IPS-NIHi7 (cell line): ENCODE measurements at regions not wholly inside any gene's neighbourhood (a gene's known extent, or its start where the extent isn't known, plus 50 kb on each side); places are given as distances from the start of the nearest gene placed in this dataset.
"Not testable (repeated sequence)": the region's sequence is repeated elsewhere in the genome, so short reads cannot be mapped to it uniquely, and the experiment has no call there.

Experiments
- DNase-seq: peaks from one replicate; pipeline ENCODE4 v3.0.0; 2012; ENCODE audit warnings: mixed read lengths; ENCODE audit errors: extremely low spot score

DNA sequence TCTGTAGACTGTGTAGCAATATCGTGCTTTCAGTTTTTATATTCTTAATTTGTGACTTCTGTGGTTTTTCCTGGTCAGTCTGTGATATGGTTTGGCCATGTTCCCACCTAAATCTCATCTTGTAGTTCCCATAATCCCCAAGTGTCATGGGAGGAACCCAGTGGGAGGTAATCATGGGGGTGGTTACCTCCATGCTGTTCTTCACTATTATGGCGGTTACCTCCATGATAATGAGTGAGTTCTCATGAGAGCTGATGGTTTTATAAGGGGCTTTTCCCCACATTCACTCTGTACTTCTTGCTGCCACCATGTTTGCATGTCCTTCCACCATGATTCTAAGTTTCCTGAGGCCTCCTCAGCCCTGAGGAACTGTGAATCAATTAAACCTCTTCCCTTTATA, 169.8 kb downstream of the LEPR start:
- no peak for DNase-seq

DNA sequence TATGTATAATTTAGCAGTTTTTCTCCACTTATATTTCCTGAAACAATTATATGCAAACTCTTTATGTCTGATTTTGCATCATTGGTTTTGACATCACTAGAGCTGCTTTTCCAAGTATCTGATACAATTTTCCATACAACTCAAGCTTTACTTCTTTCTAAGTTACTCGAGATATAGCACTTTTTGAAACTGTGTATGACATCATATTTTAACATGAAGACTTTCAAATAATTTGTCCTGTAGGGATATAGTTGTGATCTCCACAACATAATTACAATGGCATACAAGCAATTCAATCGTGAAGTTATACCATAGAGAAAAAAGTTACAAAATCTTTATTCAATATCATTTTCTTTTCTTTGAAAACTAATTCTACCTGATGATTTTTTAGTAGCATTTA, 173.0 kb downstream of the LEPR start:
- DNase-seq, result no peak

DNA sequence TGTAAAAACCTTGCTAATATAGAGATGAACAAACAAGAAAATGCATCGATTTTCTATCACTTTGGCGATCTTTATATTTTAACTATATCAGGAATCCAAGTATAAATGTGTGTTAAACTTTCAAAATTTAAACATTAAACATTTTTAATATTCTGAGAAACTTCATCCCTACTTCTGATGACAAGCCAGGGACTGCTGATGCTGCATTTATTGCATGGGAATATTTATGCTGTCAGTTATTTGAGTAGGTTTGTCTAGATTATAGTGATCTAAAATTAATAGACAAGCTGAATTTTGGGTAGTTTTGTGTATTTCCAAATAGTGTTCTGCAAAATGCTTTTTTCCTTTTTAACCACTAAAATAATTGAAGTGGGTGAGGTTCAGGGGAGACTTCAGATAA, 175.3 kb downstream of the LEPR start:
- DNase-seq, result no peak

DNA sequence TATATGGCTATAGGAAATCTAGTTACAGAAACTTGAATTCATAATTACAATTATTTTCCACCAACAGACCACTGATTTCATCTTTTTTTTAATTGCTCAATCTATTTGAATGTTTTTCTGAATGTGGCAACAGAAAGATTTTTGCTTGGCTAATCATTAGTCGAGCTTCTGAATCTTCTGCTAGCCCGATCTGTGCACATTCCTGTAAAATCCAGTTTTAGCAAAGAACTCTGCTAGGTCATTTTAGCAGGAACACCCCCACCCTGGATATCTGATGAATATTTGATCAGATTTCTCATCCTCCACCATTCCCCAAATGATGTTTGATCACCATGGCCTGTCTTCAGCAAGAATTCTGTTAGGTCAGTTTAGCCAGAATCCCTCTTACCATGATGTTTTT, 176.3 kb downstream of the LEPR start:
- no peak for DNase-seq

DNA sequence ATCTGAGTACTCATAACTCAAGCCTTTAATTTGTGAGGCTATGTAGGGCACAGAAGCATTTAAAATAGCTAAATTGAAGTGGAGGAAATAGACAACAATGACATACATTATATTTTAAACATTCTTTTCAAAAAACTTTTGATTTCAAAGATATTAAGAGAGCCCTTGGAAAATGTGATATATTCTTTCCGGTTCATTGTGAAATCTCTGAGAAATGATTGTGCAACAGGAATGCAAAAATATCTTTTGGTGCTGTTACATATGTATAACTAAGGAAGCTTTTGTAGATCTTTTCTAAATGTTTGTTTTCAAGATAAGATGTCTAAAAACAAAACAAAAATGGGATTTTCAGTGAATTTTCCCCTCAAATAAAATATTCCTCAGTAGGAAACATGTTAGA, 185.2 kb downstream of the LEPR start:
- no peak for DNase-seq

DNA sequence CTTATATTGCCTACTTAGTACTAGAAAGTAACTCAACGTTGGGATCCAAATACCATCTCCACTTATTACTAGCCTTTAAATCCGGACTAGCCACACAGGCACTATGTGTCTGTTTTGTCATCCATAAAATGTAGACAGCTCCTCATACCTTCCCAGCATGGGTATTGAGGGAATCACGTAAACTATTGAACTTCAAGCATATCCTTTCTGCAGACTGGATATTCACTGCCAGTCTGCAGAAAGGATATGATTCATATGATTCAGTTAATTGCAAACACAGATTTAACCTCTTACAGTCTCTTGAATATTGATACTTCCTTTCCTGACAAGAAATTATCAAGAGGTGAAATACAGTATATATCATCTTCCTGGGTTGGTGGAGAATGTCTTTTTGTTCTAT, 186.0 kb downstream of the LEPR start:
- no peak for DNase-seq

DNA sequence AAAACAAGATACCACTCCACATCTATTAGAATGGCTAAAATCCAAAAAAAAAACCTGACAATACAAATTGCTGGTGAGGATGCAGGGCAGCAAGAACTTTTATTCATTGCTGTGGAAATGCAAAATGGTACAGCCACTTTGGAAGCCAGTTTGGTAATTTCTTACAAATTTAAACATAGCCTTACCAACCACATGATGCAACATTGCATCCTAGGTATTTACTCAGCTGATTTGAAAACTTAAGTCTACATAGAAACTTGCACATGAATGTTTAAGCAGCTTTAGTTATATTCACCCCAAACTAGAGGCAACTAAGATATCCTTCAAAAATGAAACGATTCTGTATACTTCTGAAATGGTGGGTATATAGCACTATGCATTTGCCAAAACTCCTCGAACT, 178.8 kb upstream of the PDE4B start:
- no peak for DNase-seq

DNA sequence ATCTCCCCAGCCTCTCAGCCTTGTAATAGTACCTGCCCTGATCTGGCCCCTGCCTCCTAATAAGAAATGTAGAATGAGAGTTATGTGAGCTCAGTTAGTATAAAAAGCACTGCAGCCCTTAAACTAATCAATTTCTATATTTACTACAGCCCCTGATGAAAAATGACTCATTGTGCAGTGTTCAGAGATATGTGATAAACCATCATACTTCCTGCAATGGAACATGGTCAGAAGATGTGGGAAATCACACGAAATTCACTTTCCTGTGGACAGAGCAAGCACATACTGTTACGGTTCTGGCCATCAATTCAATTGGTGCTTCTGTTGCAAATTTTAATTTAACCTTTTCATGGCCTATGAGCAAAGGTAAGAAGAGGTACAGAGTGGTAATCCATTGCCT, 176.8 kb upstream of the PDE4B start:
- DNase-seq, result no peak

DNA sequence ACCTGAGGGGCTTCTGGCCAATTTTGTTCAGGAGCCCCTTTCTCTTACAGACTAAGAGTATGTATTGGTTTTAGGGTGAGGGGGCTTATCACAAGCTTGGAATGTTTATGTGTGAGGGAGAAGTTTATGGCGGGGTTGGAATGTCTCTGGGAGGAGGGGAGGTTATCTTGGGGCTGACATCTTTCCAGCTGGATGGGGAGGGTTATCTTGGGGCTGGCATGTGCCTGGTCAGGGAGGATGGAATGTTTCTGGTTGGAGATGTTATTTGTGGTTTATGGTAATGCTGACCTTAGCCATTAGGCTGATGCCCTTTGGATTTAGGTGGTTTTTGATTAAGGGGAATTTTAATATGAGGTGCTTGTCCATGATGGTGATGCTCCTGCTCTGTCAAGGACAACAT, 171.0 kb upstream of the PDE4B start:
- not testable (repeated sequence) for DNase-seq

DNA sequence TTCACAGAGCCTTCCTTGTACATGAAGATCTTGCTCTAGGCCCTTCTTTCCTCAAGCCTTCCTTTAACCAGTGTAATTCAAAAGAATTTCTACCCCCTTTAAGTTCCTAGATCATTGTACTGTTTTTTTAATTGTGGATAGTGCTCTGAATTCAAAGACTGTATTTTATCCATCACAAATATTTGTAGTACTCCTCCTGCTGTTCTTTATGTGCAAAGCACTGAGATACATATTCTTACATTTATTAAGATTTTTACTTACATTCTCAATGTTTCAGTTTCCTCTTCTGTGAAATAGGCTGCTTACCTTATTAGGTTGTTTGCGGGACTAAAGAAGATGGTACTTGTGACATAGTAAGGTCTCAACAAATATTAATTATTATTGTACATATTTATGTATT, 168.8 kb upstream of the PDE4B start:
- DNase-seq, result no peak

DNA sequence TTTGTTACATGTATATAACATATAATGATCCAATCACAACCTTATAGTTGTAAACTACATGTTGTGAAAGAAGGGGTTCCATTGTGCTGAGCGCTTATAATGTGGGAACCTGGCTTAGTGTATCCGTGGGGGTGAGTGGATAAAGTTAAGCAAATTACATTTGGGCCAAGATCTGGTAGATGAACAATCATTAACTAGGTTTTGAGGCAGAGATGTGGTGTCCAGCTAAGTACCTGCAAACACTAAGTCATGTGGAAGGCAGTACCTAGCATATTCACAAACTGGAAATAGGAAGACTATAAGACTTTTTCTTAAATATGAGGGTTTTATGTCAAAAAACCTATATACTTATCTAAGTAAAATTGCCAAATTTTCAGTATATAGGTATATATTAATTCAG, 167.2 kb upstream of the PDE4B start:
- DNase-seq, result no peak

DNA sequence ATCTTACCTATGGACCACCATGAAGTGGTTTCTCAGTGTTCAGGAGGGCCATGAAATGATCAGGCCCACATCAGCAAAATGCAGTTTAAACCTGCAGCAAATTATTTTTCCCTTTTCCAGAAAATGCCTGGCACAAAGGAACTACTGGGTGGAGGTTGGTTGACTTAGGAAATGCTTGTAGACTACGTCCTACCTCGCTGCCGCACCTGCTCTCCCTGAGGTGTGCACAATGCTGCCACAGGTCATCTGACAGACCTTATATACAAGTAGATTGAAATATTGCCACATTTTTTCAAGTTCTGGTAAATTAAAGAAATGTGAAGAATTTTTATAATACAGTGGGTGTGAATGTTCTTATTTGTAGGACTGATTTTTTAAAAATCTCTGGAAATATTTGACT, 166.7 kb upstream of the PDE4B start:
- DNase-seq, result no peak

DNA sequence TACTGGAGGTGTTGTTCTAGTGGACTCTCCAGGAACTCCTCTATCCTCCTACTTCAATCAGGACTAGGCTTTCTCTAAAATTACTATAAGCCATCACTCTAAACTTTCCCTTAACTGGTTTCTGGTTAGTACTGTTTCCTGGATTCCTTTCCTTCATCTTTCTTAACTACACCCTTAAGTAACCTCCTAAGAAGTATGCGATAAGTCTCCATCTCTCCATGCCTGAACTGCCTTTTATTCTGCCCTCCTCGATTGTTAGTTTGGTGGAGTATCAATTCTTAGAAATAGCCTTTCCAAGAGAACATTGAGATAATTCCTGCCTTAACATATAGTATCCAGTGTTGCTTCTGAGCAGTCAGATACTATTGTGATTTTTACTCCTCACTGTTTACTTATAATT, 162.9 kb upstream of the PDE4B start:
- DNase-seq, result no peak

DNA sequence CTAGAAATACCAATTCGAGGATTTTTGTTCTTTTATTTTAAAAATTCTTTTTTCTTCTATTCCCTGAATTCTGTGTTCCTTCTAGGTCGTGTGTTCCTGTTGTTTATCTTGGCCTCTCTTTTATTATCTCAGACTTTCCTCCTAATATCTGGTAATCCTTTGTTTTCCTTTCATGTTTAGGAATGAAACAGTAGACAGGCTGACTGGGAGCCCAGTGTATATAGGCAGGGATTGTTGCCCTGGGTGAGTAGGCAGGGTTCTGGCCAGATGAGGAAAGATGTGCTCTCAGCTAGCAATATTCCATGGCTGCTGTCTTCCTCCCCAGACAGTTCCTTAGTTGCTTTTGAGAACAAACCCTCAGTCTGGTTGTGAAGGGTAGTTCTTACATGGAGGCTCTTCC, 161.8 kb upstream of the PDE4B start:
- DNase-seq, result peak; percentile 15

DNA sequence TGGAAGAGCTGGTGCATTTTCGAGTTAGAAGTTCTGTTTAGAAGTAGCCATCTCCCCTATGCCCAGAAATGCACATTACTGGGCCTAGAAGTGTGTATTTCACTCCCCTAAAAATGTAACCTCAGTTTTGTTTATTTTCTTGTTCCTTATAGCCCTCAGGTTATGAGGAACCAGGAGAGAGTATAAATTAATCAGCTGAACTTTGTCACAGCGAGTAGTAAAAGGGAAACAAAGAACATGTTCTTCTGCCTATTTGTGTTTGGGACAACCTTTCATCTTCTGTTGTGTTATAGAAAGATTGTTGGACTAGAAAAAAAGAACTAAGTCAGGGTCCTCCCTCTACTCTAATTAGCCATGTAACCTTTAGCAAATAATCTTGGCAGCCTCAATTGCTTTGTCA, 160.5 kb upstream of the PDE4B start:
- no peak for DNase-seq

DNA sequence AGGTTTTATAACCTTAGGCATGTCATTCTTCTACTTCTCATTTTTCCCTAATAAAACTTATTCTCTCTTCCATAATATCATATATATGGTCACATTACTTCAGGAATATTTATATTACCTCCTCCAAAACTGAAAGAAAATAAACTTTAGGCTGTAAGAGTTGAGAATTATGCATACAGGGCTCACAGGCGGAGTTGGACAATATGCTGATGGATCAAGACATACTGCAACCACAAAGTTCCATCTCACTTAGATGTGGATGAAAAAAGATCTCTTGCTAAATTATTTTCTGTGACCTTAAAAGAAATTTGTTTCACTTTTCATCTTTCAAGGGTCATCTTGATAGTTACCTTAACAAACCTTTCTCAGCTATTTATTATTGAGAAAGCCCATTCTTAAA, 152.6 kb upstream of the PDE4B start:
- DNase-seq, result no peak

DNA sequence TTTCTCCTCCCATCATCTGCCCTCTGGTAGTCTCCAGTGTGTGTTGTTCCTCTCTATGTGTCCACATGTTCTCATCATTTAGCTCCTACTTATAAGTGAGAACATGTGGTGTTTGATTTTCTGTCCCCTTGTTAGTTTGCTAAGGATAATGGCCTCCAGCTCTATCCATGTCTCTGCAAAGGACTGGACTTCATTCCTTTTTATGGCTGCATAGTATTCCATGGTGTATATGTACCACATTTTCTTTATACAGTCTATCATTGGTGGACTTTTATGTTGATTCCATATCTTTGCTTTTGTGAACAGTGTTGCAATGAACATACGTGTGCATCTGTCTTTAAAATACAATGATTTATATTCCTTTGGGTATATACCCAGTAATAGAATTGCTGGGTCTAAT, 143.5 kb upstream of the PDE4B start:
- DNase-seq, result not testable (repeated sequence)

DNA sequence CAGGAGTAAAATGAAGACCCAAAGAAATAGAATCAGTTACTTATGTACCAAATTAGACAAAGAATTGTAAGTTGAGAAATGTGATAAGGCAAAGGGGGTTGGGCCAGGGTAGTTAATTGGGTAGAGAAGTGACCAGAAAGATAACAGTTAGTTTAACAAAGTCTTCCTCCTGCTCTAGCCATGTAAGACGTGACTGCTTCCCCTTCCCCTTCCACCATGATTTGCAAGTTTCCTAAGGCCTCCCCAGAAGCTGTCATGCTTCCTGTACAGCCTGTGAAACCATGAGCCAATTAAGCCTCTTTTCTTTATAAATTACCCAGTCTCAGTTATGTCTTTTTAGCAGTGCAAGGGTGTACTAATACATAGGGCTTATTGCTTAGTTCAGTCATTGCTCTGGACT, 142.0 kb upstream of the PDE4B start:
- DNase-seq, result no peak

DNA sequence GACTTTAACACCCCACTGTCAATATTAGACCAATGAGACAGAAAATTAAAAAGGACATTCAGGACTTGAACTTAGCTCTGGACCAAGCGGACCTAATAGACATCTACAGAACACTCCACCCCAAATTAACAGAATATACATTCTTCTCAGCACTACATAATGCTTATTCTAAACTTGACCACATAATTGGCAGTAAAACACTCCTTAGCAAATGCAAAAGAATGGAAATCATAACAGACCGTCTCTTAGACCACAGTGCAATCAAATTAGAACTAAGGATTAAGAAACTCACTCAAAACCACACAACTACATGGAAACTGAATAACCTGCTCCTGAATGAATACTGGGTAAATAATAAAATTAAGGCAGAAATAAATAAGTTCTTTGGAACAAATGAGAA, 138.2 kb upstream of the PDE4B start:
- DNase-seq, result not testable (repeated sequence)

DNA sequence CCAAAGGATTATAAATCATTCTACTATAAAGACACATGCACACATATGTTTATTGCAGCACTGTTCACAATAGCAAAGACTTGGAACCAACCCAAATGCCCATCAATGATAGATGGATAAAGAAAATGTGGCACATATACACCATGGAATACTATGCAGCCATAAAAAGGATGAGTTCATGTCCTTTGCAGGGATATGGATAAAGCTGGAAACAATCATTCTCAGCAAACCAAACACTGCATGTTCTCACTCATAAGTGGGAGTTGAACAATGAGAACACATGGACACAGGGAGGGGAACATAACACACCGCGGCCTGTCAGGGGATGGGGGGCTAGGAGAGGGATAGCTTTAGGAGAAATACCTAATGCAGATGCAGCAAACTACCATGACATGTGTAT, 135.1 kb upstream of the PDE4B start:
- DNase-seq, result not testable (repeated sequence)

DNA sequence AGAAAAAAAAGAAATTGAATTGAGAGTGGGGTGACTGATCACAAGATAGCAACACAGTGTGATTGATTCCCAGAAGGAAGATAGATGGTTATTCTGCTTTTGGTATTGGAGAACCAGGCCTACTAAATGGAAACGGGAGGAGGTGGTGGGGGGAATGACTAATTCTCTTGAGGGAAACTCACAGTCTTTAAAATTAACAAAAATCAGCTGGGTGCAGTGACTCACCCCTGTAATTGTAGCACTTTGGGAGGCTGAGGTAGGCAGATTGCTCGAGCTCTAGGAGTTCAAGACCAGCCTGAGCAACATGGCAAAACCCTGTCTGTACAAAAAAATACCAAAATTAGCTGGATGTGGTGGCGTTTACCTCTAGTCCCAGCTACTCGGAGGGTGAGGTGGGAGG, 134.6 kb upstream of the PDE4B start:
- DNase-seq, result no peak

DNA sequence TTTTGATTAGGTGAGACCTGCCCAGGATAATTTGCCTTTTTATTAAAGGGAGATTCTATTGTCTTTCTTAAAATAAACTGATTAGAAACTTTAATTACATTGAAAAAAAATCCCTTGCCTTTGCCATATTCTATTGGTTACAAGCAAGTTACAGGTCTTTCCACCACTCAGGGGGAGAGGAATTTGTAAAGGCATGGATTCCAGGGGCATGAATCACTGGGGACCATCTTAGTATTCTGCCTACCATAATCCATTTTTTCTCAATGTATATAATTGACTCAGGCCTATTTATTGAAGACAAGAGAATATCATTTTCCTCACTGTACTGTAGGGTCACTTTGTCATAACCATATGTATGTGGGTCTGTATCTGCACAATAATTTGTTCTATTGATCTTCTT, 124.3 kb upstream of the PDE4B start:
- DNase-seq, result no peak

DNA sequence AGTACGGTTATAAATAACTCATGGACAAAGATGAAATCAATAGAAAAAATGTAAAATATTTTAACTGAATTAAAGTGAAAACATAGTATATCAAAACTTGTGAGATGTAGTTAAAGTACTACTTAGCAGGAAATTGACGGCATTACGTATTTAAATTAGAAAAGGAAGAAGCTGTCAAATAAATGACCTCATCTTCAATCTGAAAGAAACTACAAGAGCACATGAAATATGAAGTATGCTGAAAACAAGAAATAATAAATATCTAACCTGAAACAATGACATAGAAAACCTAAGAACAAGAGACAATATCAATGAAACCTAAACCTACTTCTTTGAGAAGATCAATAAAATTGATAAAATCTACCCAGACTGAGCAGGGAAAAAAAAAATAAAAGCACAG, 122.2 kb upstream of the PDE4B start:
- no peak for DNase-seq

DNA sequence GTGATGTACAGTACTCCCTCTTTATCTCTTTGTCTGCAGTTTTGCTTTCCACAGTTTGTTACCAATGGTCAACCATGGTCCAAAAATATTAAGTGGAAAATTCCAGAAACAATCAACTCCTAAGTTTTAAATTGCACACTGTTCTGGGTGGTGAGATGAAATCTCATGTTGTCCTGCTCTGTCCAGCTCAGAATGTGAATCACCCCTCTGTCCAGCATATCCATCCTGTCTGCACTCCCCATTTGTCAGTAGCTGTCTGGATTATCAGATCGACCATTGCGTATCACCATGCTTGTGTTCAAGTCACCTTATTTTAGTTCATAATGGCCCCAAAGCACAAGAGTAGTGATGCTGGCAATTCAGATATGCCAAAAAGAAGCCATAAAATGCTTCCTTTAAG, 118.2 kb upstream of the PDE4B start:
- no peak for DNase-seq

DNA sequence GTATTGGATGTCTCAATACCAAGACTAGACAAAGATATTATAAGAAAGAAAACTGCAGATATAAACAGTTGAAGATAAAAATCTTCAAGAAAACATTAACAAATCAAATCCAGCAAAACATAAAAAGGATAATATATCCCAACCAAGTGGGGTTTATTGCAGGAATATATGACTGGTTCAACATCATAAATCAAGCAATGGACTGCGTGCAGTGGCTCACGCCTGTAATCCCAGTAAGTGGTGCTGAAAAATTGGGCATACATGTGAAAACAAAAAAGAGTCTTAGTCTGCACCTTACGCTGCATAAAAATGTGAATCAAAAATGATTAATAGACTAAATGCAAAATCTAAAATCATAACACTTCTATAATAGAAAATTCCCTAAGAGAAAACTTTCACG, 112.9 kb upstream of the PDE4B start:
- DNase-seq, result no peak
